Lung (tissue), 11 donors: ENCODE measurements at regions not wholly inside any gene's neighbourhood (a gene's known extent, or its start where the extent isn't known, plus 50 kb on each side); places are given as distances from the start of the nearest gene placed in this dataset.

Source experiments
- ATAC-seq: fragments of 200-7000 bp; cut with Tn5 transposase; one replicate; pipeline ENCODE4 v1.9.1; 2020; ENCODE audit warnings: moderate number of reproducible peaks; ENCODE audit not compliant: insufficient read depth, low FRiP score
- DNase-seq, 3 donors: peaks; one replicate each; pipeline ENCODE4 v3.0.0-alpha.2; 2013 to 2017
- H3K27ac ChIP-seq, 2 donors: one replicate each; pipeline ENCODE4 v1.5.1; 2013; ENCODE audit warnings: mild to moderate bottlenecking in 2 of 2, moderate library complexity in 2 of 2, control low read depth in 1 of 2, inconsistent platforms in 1 of 2, low read depth in 1 of 2, low read length in 1 of 2
- H3K27me3 ChIP-seq, 3 donors: one replicate each; pipeline ENCODE4 v1.5.1; 2013; ENCODE audit warnings: low read length in 2 of 3; ENCODE audit not compliant: control insufficient read depth in 3 of 3, insufficient read depth in 3 of 3
- H3K36me3 ChIP-seq, 4 donors: one replicate each; pipeline ENCODE4 v1.5.1; 2013; ENCODE audit warnings: low read length in 4 of 4, mild to moderate bottlenecking in 1 of 4, moderate library complexity in 1 of 4; ENCODE audit not compliant: control insufficient read depth in 4 of 4, insufficient read depth in 4 of 4
- H3K4me1 ChIP-seq, 5 donors: one replicate each; pipeline ENCODE4 v1.5.1; 2013; ENCODE audit warnings: low read length in 5 of 5, mild to moderate bottlenecking in 2 of 5, moderate library complexity in 1 of 5; ENCODE audit not compliant: control insufficient read depth in 5 of 5, insufficient read depth in 5 of 5
- H3K4me3 ChIP-seq: one replicate; pipeline ENCODE4 v1.5.1; 2013; ENCODE audit warnings: mild to moderate bottlenecking, control low read depth, moderate library complexity
- H3K9ac ChIP-seq, 2 donors: one replicate each; pipeline ENCODE4 v1.5.1; 2013; ENCODE audit warnings: low read length in 2 of 2, control low read depth in 1 of 2; ENCODE audit not compliant: insufficient read depth in 1 of 2
- H3K9me3 ChIP-seq, 4 donors: one replicate each; pipeline ENCODE4 v1.5.1; 2013; ENCODE audit warnings: low read length in 3 of 4, mild to moderate bottlenecking in 1 of 4, moderate library complexity in 1 of 4; ENCODE audit not compliant: control insufficient read depth in 4 of 4, insufficient read depth in 3 of 4
- WGBS, 2 donors: extraction: QIAGEN DNeasy Blood & Tissue Kit; methylation state at CpG; one replicate each; pipeline ENCODE4 v1.1.7; 2013; 5-methylcytosine and 5-hydroxymethylcytosine counted together
- TF ChIP-seq, protein P1 (sequence below): IDR thresholded peaks from 2 replicates; pipeline ENCODE4 v1.5.1; 2012; ENCODE audit warnings: mild to moderate bottlenecking; ENCODE audit errors: control extremely low read depth, extremely low read depth
- donor health status: control.
- donor health status: control.
- donor health status: Bipolar disorder and iron deficiency.
- donor health status: healthy.
- donor health status: DM: yes; HTN: yes; CAD: no.

DNA sequence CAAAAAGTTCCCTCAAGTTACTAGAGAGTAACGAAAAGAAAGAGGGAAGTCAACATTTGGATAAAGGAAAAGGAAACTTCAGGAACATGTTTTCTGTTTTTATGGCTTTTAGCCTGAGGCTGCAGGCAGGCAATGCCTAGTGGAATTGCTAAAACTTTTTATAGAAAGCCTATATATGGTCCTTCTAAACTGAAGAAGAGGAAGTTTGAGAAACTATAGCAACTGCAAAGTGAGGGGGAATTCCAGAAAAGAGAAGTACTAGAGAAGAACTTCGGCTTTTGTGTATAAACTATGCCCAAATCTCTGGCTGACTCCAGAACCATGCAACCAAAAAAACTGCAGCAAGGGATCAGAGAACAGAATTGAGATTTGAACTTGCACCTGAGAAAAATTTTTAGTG is 74.3 kb upstream of the ARHGAP42 start:
- H3K4me3 ChIP-seq: no peak overlapping the region
- no peaks in the 10 kb centered on the region for H3K4me1 ChIP-seq
- 31 to 44% methylated on average over 2 of the region's 2 CpGs for WGBS, 2 donors
- H3K36me3 ChIP-seq: no peaks in the 10 kb centered on the region
- TF ChIP-seq, protein P1, sequence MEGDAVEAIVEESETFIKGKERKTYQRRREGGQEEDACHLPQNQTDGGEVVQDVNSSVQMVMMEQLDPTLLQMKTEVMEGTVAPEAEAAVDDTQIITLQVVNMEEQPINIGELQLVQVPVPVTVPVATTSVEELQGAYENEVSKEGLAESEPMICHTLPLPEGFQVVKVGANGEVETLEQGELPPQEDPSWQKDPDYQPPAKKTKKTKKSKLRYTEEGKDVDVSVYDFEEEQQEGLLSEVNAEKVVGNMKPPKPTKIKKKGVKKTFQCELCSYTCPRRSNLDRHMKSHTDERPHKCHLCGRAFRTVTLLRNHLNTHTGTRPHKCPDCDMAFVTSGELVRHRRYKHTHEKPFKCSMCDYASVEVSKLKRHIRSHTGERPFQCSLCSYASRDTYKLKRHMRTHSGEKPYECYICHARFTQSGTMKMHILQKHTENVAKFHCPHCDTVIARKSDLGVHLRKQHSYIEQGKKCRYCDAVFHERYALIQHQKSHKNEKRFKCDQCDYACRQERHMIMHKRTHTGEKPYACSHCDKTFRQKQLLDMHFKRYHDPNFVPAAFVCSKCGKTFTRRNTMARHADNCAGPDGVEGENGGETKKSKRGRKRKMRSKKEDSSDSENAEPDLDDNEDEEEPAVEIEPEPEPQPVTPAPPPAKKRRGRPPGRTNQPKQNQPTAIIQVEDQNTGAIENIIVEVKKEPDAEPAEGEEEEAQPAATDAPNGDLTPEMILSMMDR: no peak
- H3K27me3 ChIP-seq: no peaks in the 10 kb centered on the region
- H3K9ac ChIP-seq: no peak overlapping the region
- no peak overlapping the region for H3K27ac ChIP-seq
- DNase-seq (no peak), ATAC-seq (no peak)
- H3K9me3 ChIP-seq: peaks cover 0 to 6% (median 0%) of the 10 kb centered on the region in 4 donors

DNA sequence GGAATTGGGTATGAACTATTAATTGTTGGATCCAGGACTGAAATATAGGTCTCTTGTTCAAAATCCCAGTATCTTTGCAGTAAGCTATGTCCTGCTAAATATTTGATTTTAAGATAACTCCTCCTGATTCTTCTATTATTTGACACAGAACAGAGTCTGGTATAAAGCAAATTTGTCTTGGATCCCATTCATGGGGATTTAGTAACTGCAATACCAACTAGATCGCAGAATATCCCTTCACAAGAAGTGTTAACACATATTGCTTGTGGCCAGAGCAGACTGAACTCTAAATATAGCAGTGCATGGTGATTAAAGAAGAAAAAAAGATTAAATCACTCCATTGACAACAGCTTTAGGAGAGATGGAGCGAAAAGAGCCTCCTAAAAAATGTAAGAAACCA is 68.2 kb upstream of the ARHGAP42 start:
- no peaks in the 10 kb centered on the region for H3K4me1 ChIP-seq
- no peaks in the 10 kb centered on the region for H3K36me3 ChIP-seq
- WGBS, 2 donors: 77 to 87% methylated on average over 2 of the region's 2 CpGs
- no peak overlapping the region for H3K27ac ChIP-seq
- DNase-seq (no peak), ATAC-seq (no peak)
- TF ChIP-seq, protein P1: no peak
- no peak overlapping the region for H3K9ac ChIP-seq
- H3K4me3 ChIP-seq: no peak overlapping the region
- peaks cover 0 to 11% (median 6%) of the 10 kb centered on the region in 4 donors for H3K9me3 ChIP-seq
- no peaks in the 10 kb centered on the region for H3K27me3 ChIP-seq

DNA sequence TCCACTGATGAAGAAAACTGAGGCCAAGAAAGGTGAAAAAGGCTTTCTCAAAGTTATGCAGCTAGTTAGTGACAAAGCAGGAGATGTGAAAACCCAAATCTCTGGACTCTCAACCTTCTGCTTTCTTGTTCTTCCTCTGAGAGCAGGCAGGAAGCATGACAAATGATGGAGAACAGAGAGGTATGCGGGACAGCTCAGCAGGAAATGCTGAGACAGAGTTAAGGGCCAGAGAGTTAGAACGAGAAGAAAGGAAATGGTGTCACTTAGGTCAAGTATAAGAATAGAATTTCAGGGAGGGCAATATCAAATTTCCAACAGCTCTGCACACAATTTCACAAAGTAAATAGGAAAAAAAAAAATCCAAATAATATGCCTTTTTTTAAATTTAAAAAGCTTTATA is 67.6 kb upstream of the ARHGAP42 start:
- no peaks in the 10 kb centered on the region for H3K4me1 ChIP-seq
- WGBS, 2 donors: 25 to 32% methylated on average over 2 of the region's 2 CpGs
- H3K36me3 ChIP-seq: no peaks in the 10 kb centered on the region
- TF ChIP-seq, protein P1: no peak
- H3K9me3 ChIP-seq: peaks cover 0 to 11% (median 6%) of the 10 kb centered on the region in 4 donors
- H3K9ac ChIP-seq: no peak overlapping the region
- no peak overlapping the region for H3K27ac ChIP-seq
- ATAC-seq: no peak
- no peak for DNase-seq
- no peaks in the 10 kb centered on the region for H3K27me3 ChIP-seq
- no peak overlapping the region for H3K4me3 ChIP-seq

DNA sequence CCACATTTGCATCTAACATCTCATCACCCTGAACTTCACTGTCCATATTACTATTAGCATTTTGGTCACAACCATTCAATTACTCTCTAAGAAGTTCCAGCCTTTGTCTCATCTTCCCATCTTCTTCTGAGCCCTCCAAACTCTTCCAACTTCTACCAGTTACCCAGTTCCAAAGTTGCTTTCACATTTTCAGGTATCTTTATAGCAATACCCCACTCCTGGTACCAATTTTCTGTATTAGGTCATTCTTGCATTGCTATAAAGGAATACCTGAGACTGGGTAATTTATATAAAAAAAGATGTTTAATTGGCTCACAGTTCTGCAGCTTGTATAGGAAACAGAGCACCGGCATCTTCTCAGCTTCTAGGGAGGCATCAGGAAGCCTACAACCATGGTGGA is 64.7 kb upstream of the ARHGAP42 start:
- peaks cover 0 to 11% (median 6%) of the 10 kb centered on the region in 4 donors for H3K9me3 ChIP-seq
- DNase-seq (no peak), ATAC-seq (no peak)
- no peak overlapping the region for H3K27ac ChIP-seq
- no peak overlapping the region for H3K9ac ChIP-seq
- 97 to 100% methylated on average over 1 of the region's 1 CpG for WGBS, 2 donors
- H3K36me3 ChIP-seq: no peaks in the 10 kb centered on the region
- H3K4me1 ChIP-seq: peaks cover 0 to 4% (median 0%) of the 10 kb centered on the region in 5 donors
- TF ChIP-seq, protein P1: no peak
- H3K27me3 ChIP-seq: no peaks in the 10 kb centered on the region
- no peak overlapping the region for H3K4me3 ChIP-seq
